ENCODE measurements at regions not wholly inside any gene's neighbourhood (a gene's known extent, or its start where the extent isn't known, plus 50 kb on each side); places are given as distances from the start of the nearest gene placed in this dataset.

DNA sequence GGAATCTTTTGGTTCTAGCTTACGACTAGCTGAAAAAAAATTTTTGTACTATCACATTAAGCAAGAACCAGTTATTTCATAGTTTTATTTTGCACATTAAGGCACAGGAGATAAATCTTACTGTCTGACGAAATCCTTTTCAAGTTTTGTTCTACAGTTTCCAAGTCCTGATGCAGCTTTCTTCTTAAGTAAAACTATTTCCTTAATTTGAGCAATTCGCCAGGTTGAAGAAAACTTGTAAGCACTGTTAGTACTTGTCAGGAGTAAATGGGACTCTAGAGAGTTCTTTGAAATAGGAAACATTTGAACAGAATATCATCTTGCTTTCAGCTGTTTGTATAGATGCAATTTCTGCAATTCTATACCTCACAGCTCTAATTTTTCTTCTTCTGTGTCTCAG, 318.8 kb upstream of the ELAVL2 start:
- TF ChIP-seq, protein P1, sequence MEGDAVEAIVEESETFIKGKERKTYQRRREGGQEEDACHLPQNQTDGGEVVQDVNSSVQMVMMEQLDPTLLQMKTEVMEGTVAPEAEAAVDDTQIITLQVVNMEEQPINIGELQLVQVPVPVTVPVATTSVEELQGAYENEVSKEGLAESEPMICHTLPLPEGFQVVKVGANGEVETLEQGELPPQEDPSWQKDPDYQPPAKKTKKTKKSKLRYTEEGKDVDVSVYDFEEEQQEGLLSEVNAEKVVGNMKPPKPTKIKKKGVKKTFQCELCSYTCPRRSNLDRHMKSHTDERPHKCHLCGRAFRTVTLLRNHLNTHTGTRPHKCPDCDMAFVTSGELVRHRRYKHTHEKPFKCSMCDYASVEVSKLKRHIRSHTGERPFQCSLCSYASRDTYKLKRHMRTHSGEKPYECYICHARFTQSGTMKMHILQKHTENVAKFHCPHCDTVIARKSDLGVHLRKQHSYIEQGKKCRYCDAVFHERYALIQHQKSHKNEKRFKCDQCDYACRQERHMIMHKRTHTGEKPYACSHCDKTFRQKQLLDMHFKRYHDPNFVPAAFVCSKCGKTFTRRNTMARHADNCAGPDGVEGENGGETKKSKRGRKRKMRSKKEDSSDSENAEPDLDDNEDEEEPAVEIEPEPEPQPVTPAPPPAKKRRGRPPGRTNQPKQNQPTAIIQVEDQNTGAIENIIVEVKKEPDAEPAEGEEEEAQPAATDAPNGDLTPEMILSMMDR (IDR thresholded peaks at IDR 0.05 in 8 of 11, conservative IDR thresholded peaks at IDR 0.05 in 3 of 11) = no peak
- TF ChIP-seq POLR2A (IDR thresholded peaks at IDR 0.05) (no peak), POLR2AphosphoS5 (IDR thresholded peaks at IDR 0.05) (no peak)
